ENCODE measurements at regions not wholly inside any gene's neighbourhood (a gene's known extent, or its start where the extent isn't known, plus 50 kb on each side); places are given as distances from the start of the nearest gene placed in this dataset.

- no peak overlapping the region for H3K4me3 Mint-ChIP-seq (ENCODE audit: low read depth)
- H3K9me3 Mint-ChIP-seq (ENCODE audit: low read depth), result no peaks in the 10 kb centered on the region
- H3K4me1 Mint-ChIP-seq (ENCODE audit: low read depth), result peaks cover 24% of the 10 kb centered on the region
- TF ChIP-seq CTCF (IDR thresholded peaks at IDR 0.05; ENCODE audit: unreplicated experiment), result no peak
- H3K36me3 Mint-ChIP-seq (ENCODE audit: insufficient read depth), result no peaks in the 10 kb centered on the region
- H3K27ac Mint-ChIP-seq, result peak overlapping the region; percentile 85
- no peak for DNase-seq (ENCODE audit: low spot score, unreplicated experiment)
- H3K27me3 Mint-ChIP-seq, result no peaks in the 10 kb centered on the region
These were observed 256.3 kb upstream of the ADGRL4 start for GRCh38 chr1:79262745-79263258.

GRCh38 chr1:79259390-79260336 lies 253.1 kb upstream of the ADGRL4 start:
- Mint-ChIP-seq H3K27ac (no peak overlapping the region), H3K4me1 (ENCODE audit: low read depth) (peaks cover 24% of the 10 kb centered on the region), H3K9me3 (ENCODE audit: low read depth) (no peaks in the 10 kb centered on the region)

GRCh38 chr1:79255421-79255820 lies 248.9 kb upstream of the ADGRL4 start:
- Mint-ChIP-seq H3K9me3 (ENCODE audit: low read depth) (no peaks in the 10 kb centered on the region), H3K27me3 (no peaks in the 10 kb centered on the region), H3K4me1 (ENCODE audit: low read depth) (peaks cover 4% of the 10 kb centered on the region), H3K36me3 (ENCODE audit: insufficient read depth) (no peaks in the 10 kb centered on the region), H3K27ac (no peak overlapping the region), H3K4me3 (ENCODE audit: low read depth) (no peak overlapping the region)
- no peak for DNase-seq (ENCODE audit: low spot score, unreplicated experiment)
- TF ChIP-seq CTCF (IDR thresholded peaks at IDR 0.05; ENCODE audit: unreplicated experiment), result no peak

More at GRCh38 chr1:79259390-79260336, 253.1 kb upstream of the ADGRL4 start:
- peak; percentile 73 for TF ChIP-seq CTCF (IDR thresholded peaks at IDR 0.05; ENCODE audit: unreplicated experiment)
- DNase-seq (ENCODE audit: low spot score, unreplicated experiment), result no peak
- Mint-ChIP-seq H3K36me3 (ENCODE audit: insufficient read depth) (no peaks in the 10 kb centered on the region), H3K4me3 (ENCODE audit: low read depth) (no peak overlapping the region), H3K27me3 (no peaks in the 10 kb centered on the region)

GRCh38 chr1:79252598-79252997 lies 246.1 kb upstream of the ADGRL4 start:
- no peaks in the 10 kb centered on the region for H3K4me1 Mint-ChIP-seq (ENCODE audit: low read depth)
- H3K9me3 Mint-ChIP-seq (ENCODE audit: low read depth), result no peaks in the 10 kb centered on the region
- H3K27me3 Mint-ChIP-seq, result no peaks in the 10 kb centered on the region
- no peaks in the 10 kb centered on the region for H3K36me3 Mint-ChIP-seq (ENCODE audit: insufficient read depth)
- no peak overlapping the region for H3K4me3 Mint-ChIP-seq (ENCODE audit: low read depth)
- DNase-seq (ENCODE audit: low spot score, unreplicated experiment), result no peak
- TF ChIP-seq CTCF (IDR thresholded peaks at IDR 0.05; ENCODE audit: unreplicated experiment), result no peak
- H3K27ac Mint-ChIP-seq, result no peak overlapping the region

- H3K36me3 Mint-ChIP-seq (ENCODE audit: insufficient read depth), result peaks cover 2% of the 10 kb centered on the region
- H3K27me3 Mint-ChIP-seq, result no peaks in the 10 kb centered on the region
- H3K9me3 Mint-ChIP-seq (ENCODE audit: low read depth), result peaks cover 14% of the 10 kb centered on the region
- no peak overlapping the region for H3K27ac Mint-ChIP-seq
- no peak for TF ChIP-seq CTCF (IDR thresholded peaks at IDR 0.05; ENCODE audit: unreplicated experiment)
- H3K4me1 Mint-ChIP-seq (ENCODE audit: low read depth), result peaks cover 7% of the 10 kb centered on the region
- H3K4me3 Mint-ChIP-seq (ENCODE audit: low read depth), result no peak overlapping the region
- no peak for DNase-seq (ENCODE audit: low spot score, unreplicated experiment)
These were observed 233.3 kb upstream of the ADGRL4 start for GRCh38 chr1:79239840-79240239.
